Thymus (tissue), 11 donors: ENCODE measurements at regions not wholly inside any gene's neighbourhood (a gene's known extent, or its start where the extent isn't known, plus 50 kb on each side); places are given as distances from the start of the nearest gene placed in this dataset.

Experiments used
- DNase-seq, 9 donors: peaks; one replicate each; pipeline ENCODE4 v3.0.0-alpha.2; 2013; ENCODE audit warnings: low spot score in 9 of 9, low read depth in 6 of 9, missing footprints in 1 of 9
- H3K27ac ChIP-seq, 2 donors: one replicate each; pipeline ENCODE4 v1.5.1; 2013; ENCODE audit warnings: control low read depth in 1 of 2, low read depth in 1 of 2, low read length in 1 of 2, mild to moderate bottlenecking in 1 of 2, moderate library complexity in 1 of 2
- H3K27me3 ChIP-seq, 2 donors: one replicate each; pipeline ENCODE4 v1.5.1; 2013; ENCODE audit warnings: low read length in 1 of 2; ENCODE audit not compliant: control insufficient read depth in 2 of 2, insufficient read depth in 1 of 2
- H3K36me3 ChIP-seq, 2 donors: one replicate each; pipeline ENCODE4 v1.5.1; 2013; ENCODE audit warnings: low read length in 1 of 2, mild to moderate bottlenecking in 1 of 2, moderate library complexity in 1 of 2; ENCODE audit not compliant: control insufficient read depth in 2 of 2, insufficient read depth in 2 of 2
- H3K4me1 ChIP-seq, 2 donors: one replicate each; pipeline ENCODE4 v1.5.1; 2013; ENCODE audit warnings: low read length in 2 of 2; ENCODE audit not compliant: control insufficient read depth in 2 of 2, insufficient read depth in 2 of 2
- H3K4me3 ChIP-seq, 2 donors: one replicate each; pipeline ENCODE4 v1.5.1; 2013; ENCODE audit warnings: low read length in 2 of 2, control low read depth in 1 of 2, mild to moderate bottlenecking in 1 of 2
- H3K9me3 ChIP-seq, 2 donors: one replicate each; pipeline ENCODE4 v1.5.1; 2013; ENCODE audit warnings: low read length in 1 of 2, mild to moderate bottlenecking in 1 of 2; ENCODE audit not compliant: control insufficient read depth in 2 of 2, insufficient read depth in 1 of 2
- WGBS: extraction: QIAGEN DNeasy Blood & Tissue Kit; methylation state at CpG from one replicate; pipeline ENCODE4 v1.1.7; 2013; 5-methylcytosine and 5-hydroxymethylcytosine counted together
- donor health status: healthy.

DNA sequence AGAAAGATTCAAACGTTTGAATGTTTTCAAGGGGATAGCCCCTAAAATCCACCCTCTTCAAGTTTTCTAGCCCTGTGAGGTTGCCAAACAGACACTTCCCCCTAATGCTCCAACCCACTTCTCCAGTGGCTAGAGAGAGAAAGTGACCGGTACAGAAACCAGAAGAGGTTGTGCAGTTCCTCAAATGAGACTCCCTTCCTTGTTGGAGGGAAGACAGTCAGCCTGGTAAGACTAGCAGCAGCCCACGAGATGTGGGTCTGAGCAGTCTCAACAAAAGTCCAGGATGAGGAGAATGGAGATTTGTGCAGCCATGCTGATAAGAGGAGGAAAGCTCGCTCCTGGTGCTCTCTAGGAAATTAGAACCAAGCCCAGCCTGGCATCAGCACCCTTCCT is 222.8 kb upstream of the TPRG1 start:
- Histone ChIP-seq H3K27me3 (peaks cover 0 to 10% of the 10 kb centered on the region in 2 donors), H3K36me3 (no peaks in the 10 kb centered on the region), H3K9me3 (no peaks in the 10 kb centered on the region), H3K27ac (peak overlapping the region; percentile 59 to 80), H3K4me3 (no peak overlapping the region), H3K4me1 (peaks cover 6 to 36% of the 10 kb centered on the region in 2 donors)
- DNase-seq = no peak
- WGBS = 78% methylated on average over 4 of the region's 4 CpGs

DNA sequence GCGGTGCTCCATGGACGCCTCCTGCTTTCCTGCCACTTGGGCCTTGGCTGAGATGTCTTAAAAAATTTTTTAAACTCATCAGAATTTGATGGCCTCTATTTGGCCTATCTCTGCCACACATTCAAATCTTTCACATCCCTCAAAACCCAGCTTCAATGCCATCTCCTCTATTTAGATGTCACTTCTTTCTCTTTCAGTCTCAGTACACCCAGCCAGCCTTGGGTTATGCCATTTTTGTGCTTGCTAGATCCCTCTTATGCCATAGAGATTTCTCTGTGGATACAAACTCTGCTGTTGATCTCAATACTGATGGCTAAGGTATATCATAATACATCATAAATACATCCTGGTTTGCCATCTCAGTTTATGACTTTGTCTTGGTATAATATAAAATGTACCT is 222.3 kb upstream of the TPRG1 start:
- Histone ChIP-seq H3K9me3 (no peaks in the 10 kb centered on the region), H3K27ac (peak overlapping the region in 1 of 2 donors; percentile 3), H3K36me3 (no peaks in the 10 kb centered on the region), H3K4me3 (no peak overlapping the region), H3K27me3 (peaks cover 0 to 10% of the 10 kb centered on the region in 2 donors), H3K4me1 (peaks cover 3 to 33% of the 10 kb centered on the region in 2 donors)
- DNase-seq = no peak
- WGBS = 99% methylated on average over 2 of the region's 2 CpGs

DNA sequence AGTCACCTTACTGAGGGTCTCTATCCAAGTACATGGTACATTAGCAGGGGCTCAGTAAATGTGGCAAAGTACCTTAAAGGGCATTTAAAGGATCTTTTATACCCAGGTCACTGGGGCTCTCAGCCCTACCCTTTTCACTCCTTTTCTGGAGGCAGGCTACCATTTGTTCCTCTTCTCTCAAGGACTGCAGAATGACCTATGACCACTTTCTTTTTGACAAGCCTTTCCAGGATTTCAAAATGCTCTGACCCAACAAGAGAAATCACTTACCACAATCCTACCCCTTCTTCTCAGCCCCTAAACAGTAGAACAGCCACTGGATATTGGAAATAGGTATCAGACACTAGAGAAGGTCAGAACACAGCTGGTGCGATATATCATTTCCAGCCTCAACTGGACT is 221.8 kb upstream of the TPRG1 start:
- Histone ChIP-seq H3K9me3 (no peaks in the 10 kb centered on the region), H3K27ac (no peak overlapping the region), H3K4me3 (no peak overlapping the region), H3K4me1 (peaks cover 0 to 31% of the 10 kb centered on the region in 2 donors), H3K36me3 (no peaks in the 10 kb centered on the region), H3K27me3 (peaks cover 0 to 10% of the 10 kb centered on the region in 2 donors)
- no peak for DNase-seq
- WGBS = 100% methylated on average over 1 of the region's 1 CpG

DNA sequence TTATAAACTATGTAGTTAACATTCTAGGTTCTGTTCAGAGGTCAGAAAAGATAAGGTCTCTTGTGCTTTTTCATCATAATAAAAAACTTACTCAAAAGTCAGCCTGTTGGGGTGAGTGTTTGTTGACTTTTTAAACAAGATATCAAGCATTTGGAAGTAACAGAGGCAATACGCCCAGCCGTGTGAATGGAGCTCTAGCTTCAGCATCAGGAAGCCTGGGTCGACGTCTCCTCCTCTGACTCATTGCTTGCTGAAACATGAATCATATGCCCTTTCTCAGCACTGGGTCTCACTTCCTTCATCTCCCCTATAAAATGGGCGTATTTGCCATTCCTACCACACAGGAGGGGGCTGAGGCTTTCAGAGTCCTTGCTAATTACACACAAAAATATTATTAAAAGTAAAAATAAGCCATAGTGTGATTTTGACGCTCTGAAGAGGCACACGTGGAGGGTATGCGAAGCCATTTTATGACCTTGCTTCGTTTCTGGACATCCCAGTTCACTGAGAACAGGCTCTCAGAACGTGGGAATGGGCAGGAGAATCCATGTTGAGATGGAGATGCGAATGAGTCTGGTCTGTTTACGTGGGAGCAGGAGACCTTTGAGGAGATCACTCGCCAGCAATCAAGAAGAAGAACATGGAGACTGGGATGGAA is 220.8 kb upstream of the TPRG1 start:
- H3K36me3 ChIP-seq = no peaks in the 10 kb centered on the region
- no peak overlapping the region for H3K27ac ChIP-seq
- H3K27me3 ChIP-seq = peaks cover 0 to 10% of the 10 kb centered on the region in 2 donors
- DNase-seq = no peak
- peaks cover 0 to 29% of the 10 kb centered on the region in 2 donors for H3K4me1 ChIP-seq
- no peak overlapping the region for H3K4me3 ChIP-seq
- WGBS = 92% methylated on average over 13 of the region's 13 CpGs
- no peaks in the 10 kb centered on the region for H3K9me3 ChIP-seq

DNA sequence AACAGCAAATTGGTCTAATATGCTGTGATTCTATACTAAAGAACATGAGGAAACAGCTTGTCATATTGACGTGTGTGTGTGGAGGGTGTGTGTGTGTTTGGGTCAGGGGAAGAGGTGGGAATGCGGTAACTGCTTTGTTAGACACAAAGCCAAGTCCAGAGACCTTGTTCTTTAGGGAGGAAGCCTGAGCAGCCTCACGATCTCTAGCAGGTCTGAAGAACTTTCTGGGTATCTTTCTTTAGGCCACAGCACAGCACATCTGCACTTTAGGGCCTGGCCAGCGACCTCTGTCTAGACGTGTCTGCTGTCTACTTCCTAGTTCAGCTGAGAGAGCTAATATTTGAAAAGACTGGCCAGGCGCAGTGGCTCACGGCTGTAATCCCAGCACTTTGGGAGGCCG is 220.0 kb upstream of the TPRG1 start:
- WGBS = 96% methylated on average over 8 of the region's 8 CpGs
- H3K36me3 ChIP-seq = no peaks in the 10 kb centered on the region
- DNase-seq = no peak
- peaks cover 0 to 10% of the 10 kb centered on the region in 2 donors for H3K27me3 ChIP-seq
- no peaks in the 10 kb centered on the region for H3K9me3 ChIP-seq
- no peak overlapping the region for H3K4me3 ChIP-seq
- H3K4me1 ChIP-seq = peaks cover 0 to 25% of the 10 kb centered on the region in 2 donors
- no peak overlapping the region for H3K27ac ChIP-seq

DNA sequence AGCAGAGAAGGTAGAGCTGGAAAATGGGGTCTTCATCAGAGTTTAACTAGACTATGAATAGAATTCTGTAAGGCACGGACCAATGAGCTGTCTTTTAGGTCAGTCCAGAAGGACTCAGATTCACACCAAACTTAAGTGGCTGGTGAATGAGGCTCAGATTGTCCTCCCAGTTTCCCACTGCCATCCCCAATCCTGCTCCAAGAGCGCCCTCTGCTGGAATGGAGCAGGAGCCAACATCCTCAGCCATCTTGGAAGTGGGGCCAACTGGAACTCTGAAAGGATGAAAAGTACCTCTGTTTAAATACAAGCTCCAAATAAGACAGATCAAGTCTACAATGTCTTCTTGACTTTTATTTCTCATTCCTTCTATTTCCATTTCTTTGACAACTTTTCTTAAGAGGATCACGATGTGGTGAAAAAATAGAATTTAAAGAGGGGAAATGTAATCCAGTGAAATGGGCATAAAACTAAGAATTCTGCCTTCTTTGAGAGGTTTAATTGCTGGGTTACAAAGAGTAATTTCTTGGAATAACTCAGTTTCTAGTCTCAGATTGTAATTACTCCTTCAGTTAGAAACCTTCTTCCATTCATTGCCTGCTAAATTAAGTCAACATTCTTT is 217.1 kb upstream of the TPRG1 start:
- peak; percentile 55 to 89 (median 75) for DNase-seq
- no peaks in the 10 kb centered on the region for H3K9me3 ChIP-seq
- H3K4me1 ChIP-seq = no peaks in the 10 kb centered on the region
- no peaks in the 10 kb centered on the region for H3K27me3 ChIP-seq
- H3K27ac ChIP-seq = no peak overlapping the region
- 22% methylated on average over 3 of the region's 3 CpGs for WGBS
- H3K4me3 ChIP-seq = no peak overlapping the region
- no peaks in the 10 kb centered on the region for H3K36me3 ChIP-seq

DNA sequence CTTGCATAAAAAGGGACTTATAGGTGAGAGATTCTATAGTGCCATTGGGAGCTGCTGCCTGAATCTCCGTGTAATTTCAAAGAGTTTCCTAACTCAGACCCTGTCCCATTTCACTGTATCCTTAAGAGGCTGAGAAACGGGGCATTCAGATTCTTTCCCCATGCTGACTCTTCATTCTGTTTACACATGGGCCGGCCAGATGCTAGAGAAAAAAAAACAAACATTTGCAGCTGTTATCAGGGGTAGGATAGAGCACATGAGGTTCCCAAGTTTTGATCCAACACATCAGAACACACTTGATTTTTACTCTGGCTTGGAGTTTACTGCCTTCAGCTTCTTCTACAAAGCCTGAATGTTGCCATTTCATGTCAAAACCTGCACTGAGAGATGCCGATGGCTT is 215.9 kb upstream of the TPRG1 start:
- Histone ChIP-seq H3K9me3 (no peaks in the 10 kb centered on the region), H3K27ac (no peak overlapping the region), H3K4me3 (no peak overlapping the region), H3K27me3 (no peaks in the 10 kb centered on the region), H3K4me1 (no peaks in the 10 kb centered on the region), H3K36me3 (no peaks in the 10 kb centered on the region)
- DNase-seq = no peak
- WGBS = 95% methylated on average over 4 of the region's 4 CpGs

DNA sequence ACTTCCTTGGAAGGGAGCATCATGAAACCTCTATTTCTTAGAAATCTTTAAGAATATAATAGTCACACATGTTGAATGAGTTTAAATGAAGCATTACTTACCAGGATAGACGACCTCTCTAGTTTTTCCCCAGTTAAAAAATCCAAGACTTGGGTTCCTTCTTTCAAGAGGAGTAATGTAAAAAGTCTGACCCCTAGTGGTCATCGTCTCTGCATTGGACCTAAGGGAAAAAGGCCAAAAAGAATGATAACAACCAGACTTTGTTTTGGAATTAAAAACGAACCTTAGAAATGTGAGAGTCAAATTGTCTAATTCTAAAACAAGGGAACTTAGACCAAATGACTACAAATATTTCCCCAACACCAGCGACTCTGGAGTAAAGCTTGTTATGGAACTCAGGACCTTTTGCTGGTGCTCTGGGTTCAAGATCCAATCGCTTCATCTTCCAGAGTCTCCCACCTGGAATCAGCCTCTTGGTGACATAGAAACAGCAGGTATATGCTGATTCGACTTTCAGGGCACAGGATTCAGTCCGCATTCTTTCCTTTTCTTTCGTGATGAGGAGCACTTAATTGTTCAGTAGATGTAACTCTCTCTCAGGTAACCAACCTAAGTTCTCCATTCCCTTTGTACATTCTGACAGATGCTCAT is 214.8 kb upstream of the TPRG1 start:
- Histone ChIP-seq H3K27me3 (no peaks in the 10 kb centered on the region), H3K9me3 (no peaks in the 10 kb centered on the region), H3K36me3 (no peaks in the 10 kb centered on the region), H3K4me3 (no peak overlapping the region), H3K4me1 (no peaks in the 10 kb centered on the region), H3K27ac (no peak overlapping the region)
- 50% methylated on average over 8 of the region's 8 CpGs for WGBS
- peak in 4 of 9 donors; percentile 29 to 64 (median 44) for DNase-seq

DNA sequence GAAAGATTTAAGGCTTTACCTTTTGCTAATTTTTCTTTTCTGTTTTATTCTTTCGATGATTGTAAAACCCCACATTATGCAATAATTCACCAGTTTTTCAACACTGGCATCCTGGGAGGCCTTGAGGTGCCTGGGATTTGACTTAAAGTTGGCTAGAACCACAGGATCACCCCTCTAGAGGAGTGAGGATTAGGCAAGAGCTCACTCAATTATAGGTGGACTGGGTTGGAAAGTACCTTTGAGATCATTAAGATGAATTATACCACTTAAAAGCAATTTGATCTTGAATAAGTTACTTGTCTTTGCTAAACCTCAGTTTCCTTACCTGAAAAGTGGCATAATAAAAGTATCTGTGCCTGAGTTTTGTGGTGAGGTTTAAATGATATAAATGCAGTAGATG is 212.8 kb upstream of the TPRG1 start:
- Histone ChIP-seq H3K27me3 (no peaks in the 10 kb centered on the region), H3K27ac (no peak overlapping the region), H3K36me3 (no peaks in the 10 kb centered on the region), H3K4me3 (no peak overlapping the region), H3K9me3 (no peaks in the 10 kb centered on the region), H3K4me1 (peaks cover 0 to 3% of the 10 kb centered on the region in 2 donors)
- no peak for DNase-seq
- 95% methylated on average over 1 of the region's 1 CpG for WGBS
